Fibroblast of lung (primary cell): ENCODE measurements at regions not wholly inside any gene's neighbourhood (a gene's known extent, or its start where the extent isn't known, plus 50 kb on each side); places are given as distances from the start of the nearest gene placed in this dataset.
A peak's percentile ranks its signal among the peaks of the same experiment; 100 is the strongest.

Experiments
- DNase-seq, 2 donors: peaks; one replicate each; pipeline versions ENCODE4 v3.0.0 to v3.0.0-alpha.2; 2010; ENCODE audit warnings: low read depth in 2 of 2
- H2AFZ ChIP-seq: 2 replicates; pipeline ENCODE4 v1.5.1; 2012; ENCODE audit warnings: low read length, control low read depth, inconsistent platforms
- H3K27ac ChIP-seq: 2 replicates; pipeline ENCODE4 v1.5.1; 2011; ENCODE audit warnings: low read length, control low read depth; ENCODE audit not compliant: insufficient read depth
- H3K27me3 ChIP-seq: 2 replicates; pipeline ENCODE4 v1.5.1; 2011; ENCODE audit warnings: mild to moderate bottlenecking, low read length; ENCODE audit not compliant: control insufficient read depth, insufficient read depth
- H3K36me3 ChIP-seq: 2 replicates; pipeline ENCODE4 v1.5.1; 2011; ENCODE audit warnings: low read length; ENCODE audit not compliant: control insufficient read depth, insufficient read depth
- H3K4me1 ChIP-seq: 2 replicates; pipeline ENCODE4 v1.5.1; 2011; ENCODE audit warnings: low read length; ENCODE audit not compliant: control insufficient read depth, insufficient read depth; ENCODE audit errors: extremely low read depth
- H3K4me2 ChIP-seq: 2 replicates; pipeline ENCODE4 v1.5.1; 2011; ENCODE audit warnings: low read length, control low read depth; ENCODE audit not compliant: insufficient read depth; ENCODE audit errors: extremely low read depth
- H3K4me3 ChIP-seq, 4 experiments: fragments of 200-600 bp in 1 of 4; sonication (generic) in 1 of 4; replicated peaks in 1 of 4; 2 replicates each; pipeline ENCODE4 v1.5.1; 2011 to 2016; ENCODE audit warnings: low read length in 4 of 4, low read depth in 3 of 4, mild to moderate bottlenecking in 3 of 4, control low read depth in 2 of 4, inconsistent platforms in 1 of 4, mixed read lengths in 1 of 4; ENCODE audit not compliant: insufficient read depth in 1 of 4; ENCODE audit errors: control extremely low read depth in 1 of 4
- H3K79me2 ChIP-seq: 2 replicates; pipeline ENCODE4 v1.5.1; 2012; ENCODE audit warnings: mild to moderate bottlenecking, low read length, inconsistent platforms; ENCODE audit not compliant: control insufficient read depth, insufficient read depth
- H3K9ac ChIP-seq: 2 replicates; pipeline ENCODE4 v1.5.1; 2011; ENCODE audit warnings: mild to moderate bottlenecking, low read length, control low read depth; ENCODE audit not compliant: insufficient read depth
- H3K9me3 ChIP-seq: 2 replicates; pipeline ENCODE4 v1.5.1; 2012; ENCODE audit warnings: low read depth, low read length; ENCODE audit not compliant: control insufficient read depth, insufficient read depth
- H4K20me1 ChIP-seq: 2 replicates; pipeline ENCODE4 v1.5.1; 2011; ENCODE audit warnings: low read length; ENCODE audit not compliant: control insufficient read depth, insufficient read depth; ENCODE audit errors: extremely low read depth
- CTCF ChIP-seq, 2 donors: IDR thresholded peaks in 1 of 2; conservative IDR thresholded peaks in 1 of 2; 1 replicate in 1 of 2; 2 replicates in 1 of 2; pipeline ENCODE4 v1.5.1; 2011 to 2012; ENCODE audit warnings: low read length in 2 of 2, control low read depth in 1 of 2, inconsistent platforms in 1 of 2, low read depth in 1 of 2, mild to moderate bottlenecking in 1 of 2
- EZH2 ChIP-seq: IDR thresholded peaks from 2 replicates; pipeline ENCODE4 v1.5.1; 2012; ENCODE audit warnings: low read length, control low read depth, mild to moderate bottlenecking; ENCODE audit errors: missing control alignments

GRCh38 chr5:142475102-142475513 is 150.3 kb upstream of the SPRY4 start:
- Histone ChIP-seq H3K27ac (no peak overlapping the region), H4K20me1 (no peaks in the 10 kb centered on the region), H3K9me3 (no peaks in the 10 kb centered on the region), H3K27me3 (no peaks in the 10 kb centered on the region), H3K4me2 (no peak overlapping the region), H3K79me2 (no peaks in the 10 kb centered on the region), H3K36me3 (no peaks in the 10 kb centered on the region), H3K9ac (no peak overlapping the region), H3K4me1 (peaks cover 8% of the 10 kb centered on the region), H3K4me3 (no peak overlapping the region), H2AFZ (no peak overlapping the region)
- TF ChIP-seq EZH2 (no peak), CTCF (conservative IDR thresholded peaks at IDR 0.05 in 1 of 2, IDR thresholded peaks at IDR 0.05 in 1 of 2; ENCODE audit: low read depth in 1 of 2, low read length in 2 of 2) (no peak)
- DNase-seq: no peak

DNA sequence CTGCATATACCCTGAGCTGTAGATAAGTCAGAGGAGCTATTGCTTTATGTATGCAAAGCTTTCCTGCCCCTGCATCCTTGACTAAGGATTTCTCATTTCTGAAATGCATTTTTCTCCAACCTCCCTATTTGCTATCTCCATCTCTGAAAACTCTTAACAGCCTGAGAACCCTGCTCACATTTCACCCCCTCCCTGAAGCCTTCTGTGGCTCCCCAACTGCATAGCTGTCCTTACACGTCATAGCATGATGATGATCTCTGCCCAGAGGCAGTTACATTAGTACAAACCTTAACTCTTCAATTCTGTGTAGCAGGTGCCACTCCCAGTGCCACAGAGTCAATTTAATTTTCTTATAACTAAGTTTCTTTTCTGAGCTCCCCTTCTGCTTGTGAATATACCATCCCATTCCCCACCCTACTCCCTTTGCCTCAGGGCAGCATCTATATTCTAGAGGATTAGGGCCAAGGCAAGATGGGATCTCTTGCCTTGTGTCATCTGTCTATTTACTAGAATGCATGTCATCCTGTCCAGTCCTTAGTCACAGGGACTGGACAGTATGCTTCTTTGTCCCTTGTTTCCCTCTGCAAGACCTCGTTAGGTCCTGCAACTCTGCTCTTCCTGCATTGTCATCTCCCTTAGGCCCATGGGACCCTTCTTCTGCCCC is 149.7 kb upstream of the SPRY4 start:
- no peaks in the 10 kb centered on the region for H3K27me3 ChIP-seq
- TF ChIP-seq CTCF (conservative IDR thresholded peaks at IDR 0.05 in 1 of 2, IDR thresholded peaks at IDR 0.05 in 1 of 2; ENCODE audit: low read depth in 1 of 2, low read length in 2 of 2) (no peak), EZH2 (no peak)
- no peaks in the 10 kb centered on the region for H3K9me3 ChIP-seq
- no peaks in the 10 kb centered on the region for H4K20me1 ChIP-seq
- peaks cover 8% of the 10 kb centered on the region for H3K4me1 ChIP-seq
- no peak overlapping the region for H2AFZ ChIP-seq
- H3K9ac ChIP-seq: no peak overlapping the region
- no peaks in the 10 kb centered on the region for H3K36me3 ChIP-seq
- no peak overlapping the region for H3K4me2 ChIP-seq
- DNase-seq: peak in 1 of 2 donors; percentile 40
- no peak overlapping the region for H3K27ac ChIP-seq
- no peaks in the 10 kb centered on the region for H3K79me2 ChIP-seq
- no peak overlapping the region for H3K4me3 ChIP-seq

GRCh38 chr5:142473038-142473437 is 148.2 kb upstream of the SPRY4 start:
- no peak overlapping the region for H3K9ac ChIP-seq
- no peak overlapping the region for H2AFZ ChIP-seq
- no peaks in the 10 kb centered on the region for H3K36me3 ChIP-seq
- peaks cover 8% of the 10 kb centered on the region for H3K4me1 ChIP-seq
- H3K27me3 ChIP-seq: no peaks in the 10 kb centered on the region
- no peaks in the 10 kb centered on the region for H3K9me3 ChIP-seq
- H3K27ac ChIP-seq: peak overlapping the region; percentile 76
- H4K20me1 ChIP-seq: no peaks in the 10 kb centered on the region
- no peak overlapping the region for H3K4me3 ChIP-seq
- TF ChIP-seq CTCF (conservative IDR thresholded peaks at IDR 0.05 in 1 of 2, IDR thresholded peaks at IDR 0.05 in 1 of 2; ENCODE audit: low read depth in 1 of 2, low read length in 2 of 2) (no peak), EZH2 (no peak)
- no peaks in the 10 kb centered on the region for H3K79me2 ChIP-seq
- H3K4me2 ChIP-seq: no peak overlapping the region
- no peak for DNase-seq
